DMS53 (cell line): ENCODE measurements at regions not wholly inside any gene's neighbourhood (a gene's known extent, or its start where the extent isn't known, plus 50 kb on each side); places are given as distances from the start of the nearest gene placed in this dataset.

Experiments
- DNase-seq: peaks from one replicate; lab custom pipeline; 2025; lab: John Stamatoyannopoulos, UW

GRCh38 chr2:37837628-37838328, 87.3 kb upstream of the RMDN2 start:
- no peak for DNase-seq

DNA sequence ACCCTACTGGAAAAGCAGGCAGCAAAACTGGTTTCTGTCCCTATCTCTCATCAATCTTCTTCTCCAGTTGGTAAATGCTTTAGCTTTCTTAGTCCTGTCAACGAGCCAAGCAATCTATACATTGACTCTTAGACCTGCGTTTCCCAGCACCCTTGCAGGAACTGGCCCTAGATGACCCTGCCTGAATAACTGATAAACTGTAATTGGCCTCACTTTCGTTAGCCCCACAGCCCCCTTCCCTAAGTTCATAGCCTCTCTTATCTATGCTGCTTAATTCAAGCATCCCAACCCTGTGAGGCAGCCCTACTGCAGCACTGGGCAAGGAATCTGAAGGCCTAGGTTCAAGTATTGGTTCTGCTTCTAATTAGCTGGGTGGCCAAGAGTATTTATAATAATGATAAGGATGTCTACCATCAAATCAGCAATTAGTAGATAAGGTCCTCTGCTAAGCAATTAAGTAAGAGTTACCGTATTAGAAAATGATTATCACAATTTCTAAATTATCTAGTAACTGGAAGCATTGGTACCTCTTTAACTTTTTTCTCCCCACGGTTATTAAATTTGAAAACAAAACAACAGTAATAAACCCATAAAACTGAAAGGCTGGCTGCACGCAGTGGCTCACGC, 86.4 kb upstream of the RMDN2 start:
- no peak for DNase-seq

DNA sequence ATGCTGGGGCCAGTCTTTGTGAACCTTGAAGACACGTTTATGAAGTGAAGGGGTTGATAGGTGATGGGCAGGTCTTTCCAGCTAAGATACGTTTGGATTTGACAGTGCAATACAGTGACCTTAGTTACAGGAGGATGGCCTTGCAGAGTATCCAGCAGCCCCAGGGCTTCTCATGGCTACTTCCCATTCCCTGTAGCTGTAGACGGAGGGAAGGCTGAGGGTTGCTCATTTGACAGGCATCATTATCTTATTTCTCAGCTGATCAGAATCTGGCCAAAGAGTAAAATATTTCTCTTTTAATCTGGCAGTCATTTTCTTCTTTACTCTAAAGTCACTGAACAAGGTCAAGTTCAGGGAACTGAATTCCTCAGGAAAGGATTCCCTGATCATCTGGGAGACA, 85.1 kb upstream of the RMDN2 start:
- peak; percentile 31 for DNase-seq

- no peak for DNase-seq
Observed at GRCh38 chr2:37842732-37843440, 82.2 kb upstream of the RMDN2 start.

GRCh38 chr2:37843556-37843955, 81.5 kb upstream of the RMDN2 start:
- no peak for DNase-seq

GRCh38 chr2:37846207-37846606, 78.9 kb upstream of the RMDN2 start:
- no peak for DNase-seq

GRCh38 chr2:37847792-37848191, 77.3 kb upstream of the RMDN2 start:
- DNase-seq = no peak

- DNase-seq = no peak
Observed at GRCh38 chr2:37848451-37848850, 76.6 kb upstream of the RMDN2 start.

- DNase-seq = no peak
Observed at GRCh38 chr2:37849911-37850310, 75.2 kb upstream of the RMDN2 start.

DNA sequence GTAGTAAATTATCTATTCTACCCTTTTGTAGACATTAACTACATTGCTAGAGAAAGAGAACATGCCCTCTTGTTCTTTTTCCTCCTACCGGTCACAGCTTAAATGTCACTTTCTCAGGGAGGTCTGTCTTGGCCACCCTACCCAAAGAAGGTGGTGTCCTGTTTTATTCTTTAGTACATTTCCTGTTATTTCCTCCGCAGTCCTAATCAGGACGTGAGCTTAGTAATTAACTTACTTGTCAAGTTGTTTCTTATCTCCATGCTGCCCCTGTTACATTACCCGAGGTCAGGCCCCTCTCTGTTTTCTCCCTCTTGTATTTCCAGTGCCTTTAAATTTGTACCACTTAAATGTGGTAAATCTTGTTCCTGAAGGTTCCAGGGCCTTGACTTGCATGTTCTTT, 73.7 kb upstream of the RMDN2 start:
- DNase-seq = no peak

DNA sequence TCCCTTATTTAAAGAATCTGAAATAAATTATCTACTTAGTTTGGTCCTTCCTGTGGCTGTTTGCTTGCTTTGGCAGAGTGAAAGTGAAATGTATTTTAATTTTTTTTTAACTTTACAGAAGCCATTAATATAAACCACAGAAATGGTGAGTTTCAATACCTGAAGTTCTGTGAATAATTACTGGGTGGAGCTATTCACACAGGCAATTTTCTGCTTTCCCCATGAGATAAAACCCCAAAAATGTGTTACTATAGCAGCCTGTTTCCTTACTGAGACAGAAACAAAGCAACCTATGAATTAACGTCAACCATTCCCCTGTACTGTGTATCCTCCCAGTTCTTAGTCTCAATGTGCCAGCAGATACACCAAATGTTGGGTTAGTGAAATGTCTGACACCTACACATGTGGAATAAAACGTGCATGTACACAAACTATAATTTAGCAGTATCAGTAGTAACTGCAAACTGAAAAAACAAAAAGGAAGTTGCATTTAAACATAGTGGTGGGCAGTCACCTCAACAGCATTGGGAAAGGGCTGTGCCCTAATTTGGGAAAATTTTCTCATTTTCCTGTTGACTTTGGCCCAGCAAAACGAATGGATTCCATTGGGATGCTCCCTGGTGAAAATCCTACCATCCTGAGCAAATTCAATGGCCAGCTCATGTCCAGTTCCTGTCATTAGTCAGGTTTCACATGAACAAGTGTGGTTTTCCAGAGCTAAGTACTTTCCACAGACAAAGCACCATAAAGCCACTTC, 73.1 kb upstream of the RMDN2 start:
- DNase-seq = no peak

GRCh38 chr2:37852585-37853014, 72.5 kb upstream of the RMDN2 start:
- no peak for DNase-seq

GRCh38 chr2:37854676-37855282, 70.3 kb upstream of the RMDN2 start:
- no peak for DNase-seq

GRCh38 chr2:37855283-37856041, 69.6 kb upstream of the RMDN2 start:
- no peak for DNase-seq

- no peak for DNase-seq
Observed at GRCh38 chr2:37856101-37856751, 68.9 kb upstream of the RMDN2 start.

DNA sequence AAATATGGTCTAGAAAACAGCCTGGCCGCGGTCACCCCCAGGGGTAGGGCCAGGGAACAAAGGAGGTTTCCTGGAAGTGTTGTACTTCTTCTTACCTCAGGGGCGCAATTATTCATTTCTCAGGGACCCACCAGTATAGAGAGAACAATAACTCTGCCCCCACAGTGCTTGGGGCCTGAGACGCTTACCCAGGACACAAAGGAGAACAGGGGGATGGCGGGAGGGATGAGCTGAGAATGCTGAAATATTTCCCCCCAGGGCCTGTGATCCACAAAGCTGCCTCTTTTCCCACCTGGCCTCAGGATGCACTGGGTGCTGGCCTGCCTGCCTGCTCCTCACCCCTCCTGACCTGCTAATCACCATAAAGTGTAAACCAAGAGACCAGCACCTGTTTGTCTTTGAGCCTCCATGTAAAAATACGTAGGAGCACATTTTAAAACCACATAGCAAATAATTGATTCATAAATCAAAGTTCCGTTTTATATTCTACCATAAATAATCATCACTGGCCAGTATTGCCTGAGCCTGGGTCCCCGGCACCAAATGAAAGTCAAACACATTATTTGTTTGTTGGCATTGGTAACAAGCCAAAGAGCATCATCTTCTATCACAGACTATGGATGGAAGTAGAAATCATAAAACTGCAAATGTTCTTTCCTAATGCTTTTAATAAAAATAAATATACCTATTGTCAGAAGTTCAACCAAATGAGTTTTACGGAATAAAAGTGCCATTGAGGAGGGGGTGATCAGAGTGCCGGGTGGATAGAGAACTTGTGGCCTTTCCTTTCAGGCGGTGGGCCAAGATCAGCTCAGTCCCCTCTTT, 67.3 kb upstream of the RMDN2 start:
- no peak for DNase-seq

DNA sequence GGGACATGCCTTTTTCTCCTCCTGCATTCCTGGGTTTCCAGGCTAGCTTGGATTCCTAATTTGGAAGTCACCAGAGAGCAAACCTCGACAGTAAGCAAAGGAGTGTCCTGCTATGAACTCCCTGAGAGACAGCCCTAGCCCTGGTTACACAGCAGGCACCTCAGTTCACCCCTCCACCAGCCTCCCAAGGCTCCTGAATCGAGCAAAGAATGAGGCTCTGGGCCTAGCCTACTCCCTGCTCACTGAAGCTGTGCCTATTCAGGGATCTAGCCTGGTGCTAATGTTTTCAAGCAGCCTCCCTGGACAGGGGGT, 66.7 kb upstream of the RMDN2 start:
- no peak for DNase-seq

DNA sequence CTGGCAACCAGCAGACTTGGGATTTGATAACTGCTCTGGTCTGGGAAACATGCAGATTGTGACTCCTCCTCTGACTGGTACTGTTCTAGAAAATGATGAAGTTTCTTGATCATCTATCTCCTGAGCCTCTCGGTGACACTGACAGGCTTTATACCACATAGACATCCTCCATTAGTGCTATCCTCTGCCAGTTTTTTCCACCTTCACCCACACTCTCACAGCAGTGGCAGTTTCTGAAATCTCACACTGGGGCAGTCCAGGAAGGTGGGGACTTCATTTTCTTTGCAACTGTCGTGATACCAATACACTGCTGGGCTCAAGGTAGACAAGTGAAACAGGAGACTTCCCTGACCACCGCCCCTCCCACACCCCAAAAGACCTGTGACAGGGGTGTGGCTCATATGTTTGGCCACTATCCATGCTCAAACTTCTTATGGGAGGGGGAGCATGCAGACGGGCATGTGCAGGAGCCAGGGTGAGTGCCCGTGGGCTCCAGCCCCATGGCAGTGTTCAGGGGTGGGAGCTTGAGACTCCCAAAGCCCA, 66.3 kb upstream of the RMDN2 start:
- no peak for DNase-seq

DNA sequence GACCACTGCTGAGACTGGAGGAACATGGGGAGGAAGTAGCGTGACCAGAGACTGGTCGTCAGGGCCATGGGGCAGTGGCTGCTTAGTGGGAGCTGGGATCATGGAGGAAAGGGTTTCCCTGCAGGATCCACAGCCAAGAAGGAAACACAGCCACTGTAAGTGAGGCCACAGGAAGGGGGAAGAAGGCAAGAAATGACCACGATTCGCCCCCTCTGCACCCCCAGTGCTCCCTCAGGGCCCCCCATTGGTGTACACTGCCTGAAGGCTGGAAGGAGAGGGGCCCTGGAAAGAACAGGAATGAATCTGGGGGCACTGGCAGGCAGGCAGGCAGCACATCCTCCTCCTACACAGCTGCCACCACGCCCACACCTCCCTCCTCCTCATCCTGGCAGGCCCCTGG, 62.5 kb upstream of the RMDN2 start:
- no peak for DNase-seq

- DNase-seq = no peak
Observed at GRCh38 chr2:37864217-37864616, 60.9 kb upstream of the RMDN2 start.
